Activated CD4-positive, CD25-positive, alpha-beta regulatory T cell treated with anti-CD3 and anti-CD28 coated beads, Interleukin-2, amount 50 U/mL, for 16 hours (primary cell): ENCODE measurements at regions not wholly inside any gene's neighbourhood (a gene's known extent, or its start where the extent isn't known, plus 50 kb on each side); places are given as distances from the start of the nearest gene placed in this dataset.
"Not testable (repeated sequence)": the region's sequence is repeated elsewhere in the genome, so short reads cannot be mapped to it uniquely, and the experiment has no call there.

ENCODE experiments used
- DNase-seq: peaks from one replicate; pipeline ENCODE4 v3.0.0-alpha.2; 2020; ENCODE audit warnings: low read depth, low spot score

- not testable (repeated sequence) for DNase-seq
Measured at GRCh38 chr14:105917136-105917932, 391.0 kb downstream of the TMEM121 start.

- DNase-seq = no peak
Measured at GRCh38 chr14:105917933-105918436, 391.6 kb downstream of the TMEM121 start.

DNA sequence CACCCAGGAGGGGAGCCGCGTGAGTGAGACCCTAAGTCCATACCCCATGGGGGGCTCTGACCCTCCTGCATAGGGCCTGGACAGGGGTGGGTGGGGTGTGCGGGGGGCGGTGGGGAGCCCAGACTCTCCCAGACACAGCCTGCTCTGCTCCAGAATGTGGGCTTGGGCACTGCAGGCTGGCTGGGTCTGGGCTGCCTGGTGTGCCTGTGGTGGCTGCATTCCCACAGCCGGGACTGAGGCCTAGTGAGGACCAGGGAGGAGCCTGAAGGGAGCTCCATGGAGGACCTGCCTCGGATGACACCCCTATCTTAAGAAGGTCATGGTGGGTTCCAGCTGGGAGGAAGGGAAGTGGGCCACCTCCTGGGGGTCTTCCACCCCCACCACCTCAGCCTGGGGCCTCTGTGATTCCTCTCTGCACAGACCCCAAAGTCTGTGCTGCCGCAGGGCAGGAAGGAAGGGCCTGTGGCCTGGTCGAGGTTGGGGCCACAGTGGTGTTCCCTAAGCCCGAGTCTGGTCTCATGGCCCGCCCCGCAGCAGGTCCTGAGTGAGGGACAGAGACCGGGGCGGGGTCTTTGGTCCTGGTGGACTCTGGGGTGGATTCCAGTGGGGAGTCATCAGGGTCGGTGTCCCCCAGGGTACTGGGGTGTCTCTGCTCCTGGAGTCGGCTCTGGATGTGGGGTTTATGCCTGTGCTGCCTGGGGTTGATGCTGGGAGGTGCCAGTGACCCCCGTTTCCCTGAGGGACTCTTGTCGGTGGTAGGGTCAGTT lies 392.3 kb downstream of the TMEM121 start:
- no peak for DNase-seq

DNA sequence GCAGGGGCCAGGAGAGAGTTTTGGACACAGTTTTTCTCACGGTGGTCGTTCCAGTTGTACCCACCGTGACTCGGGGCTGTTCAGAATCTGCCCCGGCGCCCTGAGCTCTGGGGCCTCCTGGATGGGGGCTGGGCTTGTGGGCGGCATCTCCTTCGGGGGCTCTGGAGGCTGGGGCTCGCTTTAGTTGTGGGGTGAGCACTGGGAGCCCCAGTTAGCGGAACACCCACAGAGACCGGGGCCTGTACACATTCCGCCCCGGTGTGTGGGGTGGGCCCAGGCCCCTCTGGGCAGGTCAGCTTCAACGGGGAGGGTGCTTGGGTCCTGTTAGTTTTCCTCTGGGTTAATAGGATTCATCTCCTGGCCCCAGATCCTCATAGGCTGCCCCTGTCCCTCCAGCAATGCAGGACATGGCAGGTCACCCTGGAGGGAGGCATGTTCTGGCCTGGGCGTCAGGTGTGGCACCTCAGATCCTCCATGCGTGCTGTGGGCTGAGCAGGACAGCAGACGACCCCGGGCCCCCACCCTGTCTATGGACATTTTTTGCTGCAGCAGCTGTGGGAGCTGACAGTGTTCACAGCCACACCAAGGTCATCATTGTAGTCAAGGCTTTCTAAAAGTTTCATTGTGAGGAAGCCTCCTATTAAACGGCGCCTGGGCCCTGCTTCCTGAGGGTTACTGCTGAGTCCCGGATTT lies 393.2 kb downstream of the TMEM121 start:
- DNase-seq = no peak

GRCh38 chr14:105920151-105920700 lies 393.8 kb downstream of the TMEM121 start:
- DNase-seq = not testable (repeated sequence)

GRCh38 chr14:105920803-105921755 lies 394.7 kb downstream of the TMEM121 start:
- DNase-seq = not testable (repeated sequence)

GRCh38 chr14:105921781-105922180 lies 395.4 kb downstream of the TMEM121 start:
- DNase-seq = not testable (repeated sequence)

GRCh38 chr14:105923520-105924191 lies 397.3 kb downstream of the TMEM121 start:
- DNase-seq = not testable (repeated sequence)

DNA sequence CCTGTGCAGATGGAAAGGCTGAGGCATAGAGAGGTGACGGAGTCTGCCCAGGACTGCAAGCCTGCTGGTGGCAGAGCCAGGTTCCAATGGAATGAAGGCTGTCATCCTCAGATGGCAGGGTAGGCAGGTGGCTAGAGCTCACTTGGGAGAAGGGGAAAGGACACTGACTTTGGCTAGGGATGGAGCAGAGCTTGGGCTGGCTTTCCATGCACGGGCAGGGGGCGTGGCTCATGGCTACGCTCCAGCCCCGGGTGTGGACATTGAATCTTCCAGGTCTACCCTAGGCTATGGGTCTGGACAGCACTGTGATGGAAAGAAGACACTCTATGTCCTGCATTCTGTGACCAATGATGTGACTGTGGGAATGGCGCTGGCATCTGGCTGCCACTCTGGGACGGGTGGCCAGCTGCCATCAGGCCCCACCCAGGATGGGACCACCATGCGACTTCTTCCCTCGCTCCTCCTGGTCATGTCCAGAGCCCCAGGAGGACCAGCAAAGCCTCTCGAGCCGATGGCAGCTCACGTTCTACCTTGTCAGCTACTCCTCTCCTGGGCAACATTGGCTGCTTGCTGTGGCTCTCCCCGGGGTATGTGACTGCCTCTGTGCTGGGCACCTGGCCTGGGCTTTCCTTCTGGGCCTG lies 398.7 kb downstream of the TMEM121 start:
- no peak for DNase-seq

GRCh38 chr14:105925615-105926372 lies 399.4 kb downstream of the TMEM121 start:
- DNase-seq = no peak

DNA sequence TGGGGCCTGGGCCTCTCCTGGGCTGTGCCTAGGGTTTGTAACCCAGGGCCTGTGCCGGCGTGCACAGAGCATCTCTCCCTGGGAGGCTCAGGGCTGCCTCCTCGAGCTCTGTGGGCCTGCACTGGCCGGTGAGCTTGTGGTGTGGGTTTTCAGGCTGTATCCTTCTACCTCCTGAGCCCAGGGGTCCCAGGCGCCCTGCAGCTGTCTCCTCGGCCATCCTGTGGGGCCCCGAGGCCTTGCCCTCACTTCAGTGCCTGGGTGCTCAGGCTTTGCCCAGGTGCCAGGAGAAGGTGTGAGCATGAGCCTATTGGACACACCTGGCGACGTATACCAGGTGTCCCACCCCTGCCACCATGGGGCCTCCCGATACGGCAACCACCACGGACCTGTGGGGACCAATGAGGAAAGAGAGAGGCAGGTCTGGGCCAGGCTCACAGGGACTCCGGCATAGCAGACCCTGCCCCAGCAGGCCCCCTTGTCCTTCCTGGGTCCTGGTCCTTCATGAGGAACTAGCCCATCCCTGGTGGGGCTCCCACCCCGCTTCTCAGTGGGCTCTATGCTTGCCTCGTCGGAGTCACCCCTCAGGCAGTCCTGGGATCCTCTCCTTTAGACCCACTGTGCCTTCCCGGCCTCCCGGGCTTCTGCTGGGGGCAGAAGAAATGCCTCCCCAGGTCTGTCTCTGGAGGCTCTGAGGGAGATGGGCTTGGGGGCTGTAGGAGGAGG lies 400.2 kb downstream of the TMEM121 start:
- DNase-seq = no peak

DNA sequence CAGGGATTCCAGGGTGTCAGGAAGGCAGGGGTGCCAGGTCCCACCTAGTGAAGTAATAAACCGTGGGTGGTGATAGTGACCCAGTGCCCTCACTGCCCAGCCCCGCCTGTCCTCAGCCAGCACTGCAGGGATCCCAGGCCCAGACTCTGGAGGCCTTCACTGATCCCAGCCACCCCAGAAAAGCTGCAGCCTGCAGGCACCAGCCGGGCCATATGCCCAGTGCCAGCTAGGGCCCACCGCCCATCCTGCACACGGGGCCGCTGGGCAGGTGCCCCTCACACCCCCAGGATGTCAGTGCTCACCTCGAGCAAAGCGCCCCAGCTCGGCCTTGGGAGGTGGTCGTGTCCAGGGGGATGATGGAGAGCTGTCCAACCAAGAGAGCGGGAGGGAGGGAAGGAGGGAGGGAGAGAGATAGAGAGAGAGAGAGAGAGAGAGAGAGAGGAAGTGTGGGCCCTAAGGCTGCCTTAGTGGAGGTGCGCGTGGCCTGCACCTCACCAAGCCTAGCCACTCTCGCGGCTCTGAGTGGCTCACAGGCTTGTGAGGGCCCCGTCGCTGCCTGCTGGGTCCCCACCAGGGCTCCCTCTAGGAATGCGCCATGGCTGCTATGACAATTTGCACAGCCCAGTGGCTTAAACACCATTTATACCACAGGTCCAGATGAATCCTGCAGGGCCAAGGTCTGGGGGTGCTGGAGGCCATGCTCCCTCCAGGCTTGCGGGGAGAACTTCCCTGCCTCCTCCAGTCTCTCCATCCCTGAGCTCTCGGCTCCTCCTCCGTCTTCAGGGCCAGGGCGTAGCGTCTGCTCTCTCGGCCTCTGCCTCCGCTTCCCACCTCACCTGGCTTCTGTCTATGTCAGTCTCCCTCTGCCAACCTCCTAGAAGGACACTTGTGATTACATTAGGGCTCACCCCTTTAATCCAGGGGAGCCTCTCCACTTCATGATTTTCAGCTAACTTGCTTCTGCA lies 401.0 kb downstream of the TMEM121 start:
- DNase-seq = no peak

GRCh38 chr14:105928171-105929111 lies 402.1 kb downstream of the TMEM121 start:
- not testable (repeated sequence) for DNase-seq

DNA sequence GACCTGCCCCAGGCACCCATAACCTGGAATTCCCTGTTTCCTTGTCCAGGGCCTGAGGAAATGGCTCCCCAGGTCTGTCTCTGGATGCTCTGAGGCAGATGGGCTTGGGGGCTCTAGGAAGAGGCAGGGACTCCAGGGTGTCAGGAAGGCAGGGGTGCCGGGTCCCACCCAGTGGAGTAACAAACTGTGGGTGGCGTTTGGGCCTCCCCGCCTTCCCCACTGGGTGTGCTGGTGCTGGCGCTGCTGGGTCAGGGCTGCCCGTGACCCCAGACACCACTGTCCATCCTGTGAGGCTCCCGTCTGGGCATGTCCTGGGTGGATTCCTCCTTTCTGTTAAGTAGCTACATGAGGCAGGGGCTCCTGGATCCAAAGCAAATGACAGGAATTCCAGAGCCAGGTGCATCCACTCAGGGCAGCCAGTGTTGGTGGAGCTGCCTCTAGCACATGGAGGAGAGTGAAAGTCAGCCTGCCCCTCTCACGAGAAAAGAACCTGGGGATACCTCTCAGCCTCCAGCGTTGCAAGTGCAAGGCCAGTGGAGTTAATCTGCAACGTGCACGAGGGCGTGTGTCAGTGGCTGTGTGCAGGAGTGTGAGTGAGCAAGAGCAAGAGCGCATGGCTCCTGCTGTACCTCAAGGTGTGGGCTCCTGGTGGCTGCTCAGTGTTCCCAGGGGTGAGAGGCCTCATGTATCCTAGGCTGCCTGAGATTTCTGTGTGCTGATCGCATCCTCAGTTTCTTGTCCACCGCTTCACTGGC lies 403.1 kb downstream of the TMEM121 start:
- DNase-seq = no peak

DNA sequence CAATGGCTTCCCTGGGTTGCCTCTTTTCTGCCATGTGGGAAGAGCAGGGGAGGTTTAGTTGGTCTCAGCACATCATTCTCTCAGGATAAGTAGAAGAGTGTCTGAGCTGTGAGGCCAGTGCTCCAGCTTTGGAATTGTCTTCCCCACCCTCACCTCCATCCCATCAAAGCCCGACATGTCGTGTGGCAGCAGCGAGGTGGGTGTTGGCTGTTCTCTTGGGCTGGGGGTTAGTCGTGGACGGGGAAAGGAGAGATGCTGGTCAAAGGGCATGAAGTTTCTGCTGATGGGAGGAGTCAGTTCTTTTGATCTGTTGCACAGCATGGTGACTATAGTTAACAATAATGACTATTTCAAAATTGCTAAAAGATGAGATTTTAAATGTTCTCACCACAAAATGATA lies 404.2 kb downstream of the TMEM121 start:
- no peak for DNase-seq
